ENCODE measurements at regions not wholly inside any gene's neighbourhood (a gene's known extent, or its start where the extent isn't known, plus 50 kb on each side); places are given as distances from the start of the nearest gene placed in this dataset.

GRCh38 chr12:127115468-127116035 lies 1151.4 kb upstream of the TMEM132C start:
- TF ChIP-seq CTCF (conservative IDR thresholded peaks at IDR 0.05) (no peak), ZFX (IDR thresholded peaks at IDR 0.05) (no peak)
